ENCODE measurements at regions not wholly inside any gene's neighbourhood (a gene's known extent, or its start where the extent isn't known, plus 50 kb on each side); places are given as distances from the start of the nearest gene placed in this dataset.

DNA sequence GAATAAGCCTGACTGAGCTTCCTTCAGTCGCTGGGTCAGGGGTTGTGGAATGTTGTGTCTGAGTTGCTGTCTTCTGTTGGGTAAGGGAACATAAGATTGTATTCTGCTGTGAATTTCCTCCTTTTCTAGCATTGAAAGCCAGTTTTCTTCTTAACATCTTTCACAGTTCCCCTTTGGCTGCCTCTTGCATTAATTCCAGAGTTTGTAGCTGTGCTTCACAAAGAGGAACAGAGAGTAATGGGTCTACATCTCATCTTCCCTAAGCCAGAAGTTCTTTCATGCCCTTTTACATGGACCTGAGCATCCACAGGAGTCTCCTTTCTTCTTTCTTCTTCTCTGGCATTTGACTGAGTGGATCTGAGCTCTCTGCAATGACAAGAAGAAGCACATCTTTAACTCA lies 686.8 kb downstream of the KCTD16 start:
- H4K5ac ChIP-seq (ENCODE audit: low read depth, low read length): no peak overlapping the region
- H3K14ac ChIP-seq (replicated peaks; ENCODE audit: low read depth, low read length): no peak overlapping the region
- DNase-seq (no peak), ATAC-seq (ENCODE audit: low read depth) (no peak)
- intact Hi-C loops (cut with micrococcal nuclease) (no loop called here), in situ Hi-C loops (cut with MboI; ENCODE audit: low sequenced_read_pairs) (no loop called here), dilution Hi-C loops (cut with HindIII; ENCODE audit: low sequenced_read_pairs, unreplicated experiment) (no loop called here)
- ChIA-PET POLR2A (ENCODE audit: unreplicated experiment) (no interaction called here), CTCF (no interaction called here)
- no peak overlapping the region for H3K4ac ChIP-seq (ENCODE audit: low read depth, low read length)
- no TSS peak for BruUV-seq (replicated peaks)
- no peak overlapping the region for H3K27ac ChIP-seq (ENCODE audit: insufficient read depth, low read length)
- no peak overlapping the region for H2BK15ac ChIP-seq (ENCODE audit: low read depth, low read length)
- no peaks in the 10 kb centered on the region for H3K27me3 ChIP-seq (ENCODE audit: control insufficient read depth, insufficient read depth, low read length)
- no peaks in the 10 kb centered on the region for H3K4me1 ChIP-seq (ENCODE audit: control insufficient read depth, insufficient read depth, low read length)
- no peak overlapping the region for H2AFZ ChIP-seq (replicated peaks; ENCODE audit: low read length, poor library complexity)
- no peak overlapping the region for H2AK9ac ChIP-seq (replicated peaks; ENCODE audit: low read depth, low read length, poor library complexity)
- no peak overlapping the region for H4K8ac ChIP-seq (ENCODE audit: low read depth in 2 of 2, low read length in 2 of 2)
- no CpG with 5 or more reads among the region's 1 CpG for WGBS, 2 experiments (ENCODE audit: extremely low coverage in 2 of 2, insufficient read length in 1 of 2)
- H2BK120ac ChIP-seq (ENCODE audit: low read depth, low read length): no peak overlapping the region
- no peak overlapping the region for H3K4me3 ChIP-seq (ENCODE audit: insufficient read depth, low read depth, low read length)
- TF ChIP-seq, protein P1, sequence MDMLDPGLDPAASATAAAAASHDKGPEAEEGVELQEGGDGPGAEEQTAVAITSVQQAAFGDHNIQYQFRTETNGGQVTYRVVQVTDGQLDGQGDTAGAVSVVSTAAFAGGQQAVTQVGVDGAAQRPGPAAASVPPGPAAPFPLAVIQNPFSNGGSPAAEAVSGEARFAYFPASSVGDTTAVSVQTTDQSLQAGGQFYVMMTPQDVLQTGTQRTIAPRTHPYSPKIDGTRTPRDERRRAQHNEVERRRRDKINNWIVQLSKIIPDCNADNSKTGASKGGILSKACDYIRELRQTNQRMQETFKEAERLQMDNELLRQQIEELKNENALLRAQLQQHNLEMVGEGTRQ (IDR thresholded peaks at IDR 0.05; ENCODE audit: low read depth, low read length): no peak
- TF ChIP-seq MAZ (IDR thresholded peaks at IDR 0.05; ENCODE audit: borderline replicate concordance, low read depth, low read length) (no peak), CHD1 (IDR thresholded peaks at IDR 0.05; ENCODE audit: low read depth, low read length) (no peak), FOS (IDR thresholded peaks at IDR 0.05; ENCODE audit: low read depth, low read length) (no peak), CEBPB (IDR thresholded peaks at IDR 0.05; ENCODE audit: low read depth, low read length) (no peak), MXI1 (IDR thresholded peaks at IDR 0.05; ENCODE audit: borderline replicate concordance, low read depth, low read length) (no peak), SMC3 (IDR thresholded peaks at IDR 0.05; ENCODE audit: low read depth, low read length) (no peak), NFE2L2 (IDR thresholded peaks at IDR 0.05; ENCODE audit: low read depth, low read length) (no peak)
- no peaks in the 10 kb centered on the region for H3K9me1 ChIP-seq (ENCODE audit: insufficient read depth, low read length)
- H4K20me1 ChIP-seq (ENCODE audit: insufficient read depth, low read length): no peaks in the 10 kb centered on the region
- no peak overlapping the region for H3K56ac ChIP-seq (ENCODE audit: extremely low read depth, insufficient read depth, low read length)
- no peak overlapping the region for H2AK5ac ChIP-seq (ENCODE audit: low read depth, low read length)
- no peaks in the 10 kb centered on the region for H3K36me3 ChIP-seq (ENCODE audit: control insufficient read depth, insufficient read depth, low read length)
- no peaks in the 10 kb centered on the region for H3K9me3 ChIP-seq (ENCODE audit: control insufficient read depth, insufficient read depth, low read length)
- no peak overlapping the region for H2BK20ac ChIP-seq (ENCODE audit: low read depth, low read length)
- no peak overlapping the region for H3K23ac ChIP-seq (ENCODE audit: low read depth, low read length)
- H3K79me1 ChIP-seq (ENCODE audit: low read depth in 1 of 2, low read length in 2 of 2): no peaks in the 10 kb centered on the region
- no peak overlapping the region for H2BK5ac ChIP-seq (ENCODE audit: low read depth, low read length, poor library complexity, severe bottlenecking)
- H3K18ac ChIP-seq (ENCODE audit: low read depth, low read length): no peak overlapping the region
- H3K9ac ChIP-seq (ENCODE audit: low read depth, low read length): no peak overlapping the region
- H4K91ac ChIP-seq (ENCODE audit: insufficient read depth, low read depth, low read length): no peak overlapping the region
- no peak overlapping the region for H3K4me2 ChIP-seq (ENCODE audit: low read depth, low read length)

Data from IMR-90 (cell line).